Prostate gland (tissue), 2 donors: ENCODE measurements at regions not wholly inside any gene's neighbourhood (a gene's known extent, or its start where the extent isn't known, plus 50 kb on each side); places are given as distances from the start of the nearest gene placed in this dataset.

ENCODE experiments used
- POLR2A ChIP-seq: fragments of 450-650 bp; IDR thresholded peaks from one replicate; pipeline ENCODE4 v1.6.1; 2016; ENCODE audit warnings: antibody characterized with exemption, mild to moderate bottlenecking
- TF ChIP-seq, protein P1 (sequence below), 4 experiments: fragments of 200-600 bp in 2 of 4; fragments of 450-650 bp in 2 of 4; sonication (generic) in 2 of 4; IDR thresholded peaks; 1 replicate in 3 of 4; 2 replicates in 1 of 4; pipeline ENCODE4 v1.5.1; 2016 to 2019; ENCODE audit warnings: antibody characterized with exemption in 4 of 4, mild to moderate bottlenecking in 2 of 4, moderate library complexity in 2 of 4

- TF ChIP-seq POLR2A = no peak
- TF ChIP-seq, protein P1, sequence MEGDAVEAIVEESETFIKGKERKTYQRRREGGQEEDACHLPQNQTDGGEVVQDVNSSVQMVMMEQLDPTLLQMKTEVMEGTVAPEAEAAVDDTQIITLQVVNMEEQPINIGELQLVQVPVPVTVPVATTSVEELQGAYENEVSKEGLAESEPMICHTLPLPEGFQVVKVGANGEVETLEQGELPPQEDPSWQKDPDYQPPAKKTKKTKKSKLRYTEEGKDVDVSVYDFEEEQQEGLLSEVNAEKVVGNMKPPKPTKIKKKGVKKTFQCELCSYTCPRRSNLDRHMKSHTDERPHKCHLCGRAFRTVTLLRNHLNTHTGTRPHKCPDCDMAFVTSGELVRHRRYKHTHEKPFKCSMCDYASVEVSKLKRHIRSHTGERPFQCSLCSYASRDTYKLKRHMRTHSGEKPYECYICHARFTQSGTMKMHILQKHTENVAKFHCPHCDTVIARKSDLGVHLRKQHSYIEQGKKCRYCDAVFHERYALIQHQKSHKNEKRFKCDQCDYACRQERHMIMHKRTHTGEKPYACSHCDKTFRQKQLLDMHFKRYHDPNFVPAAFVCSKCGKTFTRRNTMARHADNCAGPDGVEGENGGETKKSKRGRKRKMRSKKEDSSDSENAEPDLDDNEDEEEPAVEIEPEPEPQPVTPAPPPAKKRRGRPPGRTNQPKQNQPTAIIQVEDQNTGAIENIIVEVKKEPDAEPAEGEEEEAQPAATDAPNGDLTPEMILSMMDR (IDR thresholded peaks at IDR 0.05) = no peak
Measured at GRCh38 chr12:59023861-59024424, 103.6 kb upstream of the LRIG3 start.
